ENCODE measurements at regions not wholly inside any gene's neighbourhood (a gene's known extent, or its start where the extent isn't known, plus 50 kb on each side); places are given as distances from the start of the nearest gene placed in this dataset.

DNA sequence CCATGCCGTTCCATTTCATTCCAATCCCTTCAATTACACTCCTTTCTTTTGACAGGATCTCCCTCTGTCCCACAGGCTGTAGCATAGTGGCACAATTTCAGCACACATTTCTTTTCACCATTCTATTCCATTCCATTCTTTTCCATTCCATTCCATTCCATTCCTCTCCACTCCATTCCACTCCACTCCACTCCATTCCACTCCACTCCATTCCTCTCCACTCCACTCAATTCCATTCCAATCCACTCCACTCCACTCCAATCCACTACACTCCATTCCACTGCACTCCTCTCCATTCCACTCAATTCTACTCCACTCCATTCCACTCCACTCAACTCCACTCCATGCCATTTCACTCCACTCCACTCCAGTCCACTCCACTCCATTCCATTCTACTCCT lies 1495.1 kb downstream of the TSPY10 start:
- no peaks in the 10 kb centered on the region for H3K79me1 ChIP-seq (ENCODE audit: insufficient read depth, low read depth, low read length, poor library complexity, severe bottlenecking)
- TF ChIP-seq, protein P1, sequence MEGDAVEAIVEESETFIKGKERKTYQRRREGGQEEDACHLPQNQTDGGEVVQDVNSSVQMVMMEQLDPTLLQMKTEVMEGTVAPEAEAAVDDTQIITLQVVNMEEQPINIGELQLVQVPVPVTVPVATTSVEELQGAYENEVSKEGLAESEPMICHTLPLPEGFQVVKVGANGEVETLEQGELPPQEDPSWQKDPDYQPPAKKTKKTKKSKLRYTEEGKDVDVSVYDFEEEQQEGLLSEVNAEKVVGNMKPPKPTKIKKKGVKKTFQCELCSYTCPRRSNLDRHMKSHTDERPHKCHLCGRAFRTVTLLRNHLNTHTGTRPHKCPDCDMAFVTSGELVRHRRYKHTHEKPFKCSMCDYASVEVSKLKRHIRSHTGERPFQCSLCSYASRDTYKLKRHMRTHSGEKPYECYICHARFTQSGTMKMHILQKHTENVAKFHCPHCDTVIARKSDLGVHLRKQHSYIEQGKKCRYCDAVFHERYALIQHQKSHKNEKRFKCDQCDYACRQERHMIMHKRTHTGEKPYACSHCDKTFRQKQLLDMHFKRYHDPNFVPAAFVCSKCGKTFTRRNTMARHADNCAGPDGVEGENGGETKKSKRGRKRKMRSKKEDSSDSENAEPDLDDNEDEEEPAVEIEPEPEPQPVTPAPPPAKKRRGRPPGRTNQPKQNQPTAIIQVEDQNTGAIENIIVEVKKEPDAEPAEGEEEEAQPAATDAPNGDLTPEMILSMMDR (conservative IDR thresholded peaks at IDR 0.05) = no peak
- Mint-ChIP-seq H3K4me3 (no peak overlapping the region), H3K27ac (no peak overlapping the region), H3K36me3 (ENCODE audit: insufficient read depth in 1 of 3, low read depth in 3 of 3) (peaks cover 9 to 38% (median 21%) of the 10 kb centered on the region in 3 experiments; a peak in 6 of 7 replicates), H3K9me3 (peaks cover 74 to 87% of the 10 kb centered on the region in 2 experiments), H3K27me3 (ENCODE audit: low read depth) (no peaks in the 10 kb centered on the region), H3K4me1 (no peaks in the 10 kb centered on the region)
- no peak overlapping the region for H3K4me2 ChIP-seq (ENCODE audit: insufficient read depth, insufficient read length, low read length)
- no peak overlapping the region for H3K14ac ChIP-seq (ENCODE audit: insufficient read depth, low read length)
- no peak overlapping the region for H3K9ac ChIP-seq (ENCODE audit: extremely low read depth, insufficient read length, low read length)
- H2BK120ac ChIP-seq (ENCODE audit: low read depth, low read length, poor library complexity, severe bottlenecking) = no peak overlapping the region
- H2BK15ac ChIP-seq (ENCODE audit: low read depth, low read length) = no peak overlapping the region
- no peak overlapping the region for H3K56ac ChIP-seq (ENCODE audit: insufficient read length, low read depth, low read length)
- H3K4me1 ChIP-seq (ENCODE audit: insufficient read depth, low read length) = no peaks in the 10 kb centered on the region
- H4K8ac ChIP-seq (replicated peaks; ENCODE audit: insufficient read length, low read depth, low read length) = no peak overlapping the region
- no peaks in the 10 kb centered on the region for H3K79me2 ChIP-seq (ENCODE audit: insufficient read depth, low read length)
- no peak overlapping the region for H2BK12ac ChIP-seq (ENCODE audit: insufficient read length, low read depth, low read length)
- no peak overlapping the region for H2BK20ac ChIP-seq (ENCODE audit: low read depth, low read length, poor library complexity, severe bottlenecking)
- H3K4ac ChIP-seq (ENCODE audit: low read depth, low read length) = no peak overlapping the region
- H2AK5ac ChIP-seq (ENCODE audit: insufficient read length, low read length) = no peak overlapping the region
- no peak overlapping the region for H2AFZ ChIP-seq (ENCODE audit: low read length)
- H3K18ac ChIP-seq (ENCODE audit: insufficient read length, low read depth, low read length) = no peak overlapping the region
- no peaks in the 10 kb centered on the region for H3K23me2 ChIP-seq (ENCODE audit: insufficient read length, low read depth, low read length, poor library complexity, severe bottlenecking)
- no peak overlapping the region for H4K5ac ChIP-seq (ENCODE audit: insufficient read length, low read depth, low read length)
- H3T11ph ChIP-seq (ENCODE audit: low read length) = no peak overlapping the region
- no peaks in the 10 kb centered on the region for H3K27me3 ChIP-seq (ENCODE audit: insufficient read depth, low read length)
- H3K9me3 ChIP-seq (ENCODE audit: control insufficient read depth, low read depth, low read length) = peaks cover 92% of the 10 kb centered on the region
- no CpG with 5 or more reads among the region's 1 CpG for WGBS (ENCODE audit: extremely low coverage, insufficient read length, low lambda C conversion rate)
- no peak overlapping the region for H2BK5ac ChIP-seq (ENCODE audit: insufficient read length, low read length)
- H4K20me1 ChIP-seq (ENCODE audit: control insufficient read depth, insufficient read depth, insufficient read length) = no peaks in the 10 kb centered on the region
- no peak for DNase-seq
- H3K23ac ChIP-seq (ENCODE audit: insufficient read length, low read depth, low read length) = no peak overlapping the region
- no peak overlapping the region for H4K91ac ChIP-seq (ENCODE audit: insufficient read length, low read depth, low read length)
- no peak overlapping the region for H3K27ac ChIP-seq (ENCODE audit: insufficient read length, low read depth, low read length)

Measured in H9 (cell line).